Ishikawa (cell line): ENCODE measurements at regions not wholly inside any gene's neighbourhood (a gene's known extent, or its start where the extent isn't known, plus 50 kb on each side); places are given as distances from the start of the nearest gene placed in this dataset.

Experiments used
- CEBPB ChIP-seq: IDR thresholded peaks from 2 replicates; pipeline ENCODE4 v1.6.1; 2012
- CREB1 ChIP-seq: IDR thresholded peaks from 2 replicates; pipeline ENCODE4 v1.6.1; 2012; ENCODE audit warnings: low read depth
- EGR1 ChIP-seq: IDR thresholded peaks from 2 replicates; pipeline ENCODE4 v1.6.1; 2012
- EP300 ChIP-seq: IDR thresholded peaks from 2 replicates; pipeline ENCODE4 v1.6.1; 2012; ENCODE audit warnings: borderline replicate concordance
- FOXM1 ChIP-seq: IDR thresholded peaks from 2 replicates; pipeline ENCODE4 v1.6.1; 2012; ENCODE audit warnings: low read depth, borderline replicate concordance
- NFIC ChIP-seq: IDR thresholded peaks from 2 replicates; pipeline ENCODE4 v1.6.1; 2012
- RAD21 ChIP-seq: IDR thresholded peaks from 2 replicates; pipeline ENCODE4 v1.6.1; 2012; ENCODE audit warnings: low read depth
- TAF1 ChIP-seq: IDR thresholded peaks from 2 replicates; pipeline ENCODE4 v1.6.1; 2012; ENCODE audit warnings: low read depth, mild to moderate bottlenecking
- TCF12 ChIP-seq: IDR thresholded peaks from 2 replicates; pipeline ENCODE4 v1.6.1; 2012; ENCODE audit warnings: low read depth
- YY1 ChIP-seq: IDR thresholded peaks from 2 replicates; pipeline ENCODE4 v1.6.1; 2012; ENCODE audit warnings: low read depth
- ZBTB7A ChIP-seq: IDR thresholded peaks from 2 replicates; pipeline ENCODE4 v1.6.1; 2012; ENCODE audit warnings: low read depth
- TF ChIP-seq, protein P1 (sequence below): IDR thresholded peaks from 2 replicates; pipeline ENCODE4 v1.6.1; 2012
- TF ChIP-seq, protein P2 (sequence below): IDR thresholded peaks from 2 replicates; pipeline ENCODE4 v1.6.1; 2012; ENCODE audit warnings: low read depth, mild to moderate bottlenecking

DNA sequence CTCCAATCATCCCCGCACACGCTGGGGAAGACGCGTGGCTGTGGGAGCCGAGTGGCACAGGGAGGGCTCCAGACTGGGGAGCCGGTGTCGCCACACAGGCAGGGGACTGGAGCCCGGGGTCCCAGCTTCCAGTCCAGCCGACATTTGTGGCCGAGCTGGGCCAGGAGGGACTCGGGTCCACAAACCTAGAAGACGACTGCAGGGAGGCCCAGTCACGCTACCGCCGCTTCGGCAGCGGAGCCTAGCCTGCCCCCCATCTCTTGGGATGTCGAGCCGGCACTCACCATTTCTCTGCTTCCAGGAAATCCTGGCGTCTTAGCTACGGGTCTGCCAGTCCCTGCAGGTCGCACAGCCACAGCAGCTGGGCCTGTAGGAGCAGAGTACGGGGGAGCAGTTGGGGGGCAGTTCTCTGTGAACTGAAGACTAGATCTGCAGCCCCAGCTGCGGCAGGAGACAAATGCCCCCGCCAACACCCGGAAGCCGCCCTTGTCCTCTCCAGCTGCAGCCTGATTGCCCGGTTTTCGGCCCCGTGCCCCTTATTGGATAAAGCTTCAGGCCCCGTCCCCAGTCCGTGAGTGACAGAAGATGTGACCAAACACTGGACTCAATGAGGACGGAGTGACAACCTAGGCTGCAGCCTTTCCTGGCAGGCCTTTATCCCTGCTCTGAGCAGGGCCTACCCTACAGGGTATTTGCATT is 270.7 kb downstream of the ZNF33B start:
- TF ChIP-seq EGR1 (no peak), YY1 (no peak), EP300 (no peak), CEBPB (no peak), FOXM1 (no peak), TAF1 (no peak), CREB1 (no peak), RAD21 (no peak), TCF12 (no peak), ZBTB7A (no peak), NFIC (no peak)
- TF ChIP-seq, protein P1, sequence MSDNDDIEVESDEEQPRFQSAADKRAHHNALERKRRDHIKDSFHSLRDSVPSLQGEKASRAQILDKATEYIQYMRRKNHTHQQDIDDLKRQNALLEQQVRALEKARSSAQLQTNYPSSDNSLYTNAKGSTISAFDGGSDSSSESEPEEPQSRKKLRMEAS: no peak; the same call in 1 of the 2 replicates
- TF ChIP-seq, protein P2, sequence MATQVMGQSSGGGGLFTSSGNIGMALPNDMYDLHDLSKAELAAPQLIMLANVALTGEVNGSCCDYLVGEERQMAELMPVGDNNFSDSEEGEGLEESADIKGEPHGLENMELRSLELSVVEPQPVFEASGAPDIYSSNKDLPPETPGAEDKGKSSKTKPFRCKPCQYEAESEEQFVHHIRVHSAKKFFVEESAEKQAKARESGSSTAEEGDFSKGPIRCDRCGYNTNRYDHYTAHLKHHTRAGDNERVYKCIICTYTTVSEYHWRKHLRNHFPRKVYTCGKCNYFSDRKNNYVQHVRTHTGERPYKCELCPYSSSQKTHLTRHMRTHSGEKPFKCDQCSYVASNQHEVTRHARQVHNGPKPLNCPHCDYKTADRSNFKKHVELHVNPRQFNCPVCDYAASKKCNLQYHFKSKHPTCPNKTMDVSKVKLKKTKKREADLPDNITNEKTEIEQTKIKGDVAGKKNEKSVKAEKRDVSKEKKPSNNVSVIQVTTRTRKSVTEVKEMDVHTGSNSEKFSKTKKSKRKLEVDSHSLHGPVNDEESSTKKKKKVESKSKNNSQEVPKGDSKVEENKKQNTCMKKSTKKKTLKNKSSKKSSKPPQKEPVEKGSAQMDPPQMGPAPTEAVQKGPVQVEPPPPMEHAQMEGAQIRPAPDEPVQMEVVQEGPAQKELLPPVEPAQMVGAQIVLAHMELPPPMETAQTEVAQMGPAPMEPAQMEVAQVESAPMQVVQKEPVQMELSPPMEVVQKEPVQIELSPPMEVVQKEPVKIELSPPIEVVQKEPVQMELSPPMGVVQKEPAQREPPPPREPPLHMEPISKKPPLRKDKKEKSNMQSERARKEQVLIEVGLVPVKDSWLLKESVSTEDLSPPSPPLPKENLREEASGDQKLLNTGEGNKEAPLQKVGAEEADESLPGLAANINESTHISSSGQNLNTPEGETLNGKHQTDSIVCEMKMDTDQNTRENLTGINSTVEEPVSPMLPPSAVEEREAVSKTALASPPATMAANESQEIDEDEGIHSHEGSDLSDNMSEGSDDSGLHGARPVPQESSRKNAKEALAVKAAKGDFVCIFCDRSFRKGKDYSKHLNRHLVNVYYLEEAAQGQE: no peak
